T47D (cell line): ENCODE measurements at regions not wholly inside any gene's neighbourhood (a gene's known extent, or its start where the extent isn't known, plus 50 kb on each side); places are given as distances from the start of the nearest gene placed in this dataset.

Experiments
- DNase-seq, 2 experiments: peaks; one replicate each; pipeline versions ENCODE4 v3.0.0 to v3.0.0-alpha.2; 2011 to 2012; ENCODE audit warnings: low read depth in 1 of 2, low spot score in 1 of 2
- JUND ChIP-seq: IDR thresholded peaks from 2 replicates; pipeline ENCODE4 v1.6.1; 2012; ENCODE audit warnings: low read depth
- in situ Hi-C: cut with HindIII; loops from 2 replicates; pipeline ENCODE4 v1.10.0; 2016; ENCODE audit warnings: low sequenced_read_pairs, low pct_unique_long_range_greater_than_20kb

DNA sequence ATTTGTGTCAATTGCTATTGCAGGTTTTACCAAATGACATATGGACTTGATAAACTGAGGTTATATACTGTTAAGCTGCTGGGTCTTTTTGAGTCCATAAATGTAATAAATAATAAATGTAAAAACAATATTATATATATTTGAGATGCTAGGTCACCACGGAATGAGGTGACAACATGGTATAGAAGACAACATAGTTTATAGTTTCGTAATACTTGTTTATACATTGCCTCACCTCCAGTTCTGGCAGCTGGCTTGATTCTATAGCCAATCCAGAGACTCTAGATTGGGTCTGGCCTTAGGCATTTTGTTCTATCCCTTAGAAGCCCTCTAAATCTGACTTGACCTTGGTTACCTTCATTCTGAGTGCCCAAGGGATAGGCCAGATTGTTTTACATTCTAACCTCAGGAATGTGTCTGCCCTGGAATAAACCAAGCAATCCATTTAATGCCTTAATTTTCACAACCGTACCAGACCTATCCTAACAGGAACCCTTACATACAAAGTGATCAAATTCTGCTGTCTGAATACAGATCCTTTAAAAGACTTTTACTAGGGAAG lies 61.5 kb upstream of the STXBP5 start:
- no peak for TF ChIP-seq JUND
- in situ Hi-C loops: no loop called here
- no peak for DNase-seq

DNA sequence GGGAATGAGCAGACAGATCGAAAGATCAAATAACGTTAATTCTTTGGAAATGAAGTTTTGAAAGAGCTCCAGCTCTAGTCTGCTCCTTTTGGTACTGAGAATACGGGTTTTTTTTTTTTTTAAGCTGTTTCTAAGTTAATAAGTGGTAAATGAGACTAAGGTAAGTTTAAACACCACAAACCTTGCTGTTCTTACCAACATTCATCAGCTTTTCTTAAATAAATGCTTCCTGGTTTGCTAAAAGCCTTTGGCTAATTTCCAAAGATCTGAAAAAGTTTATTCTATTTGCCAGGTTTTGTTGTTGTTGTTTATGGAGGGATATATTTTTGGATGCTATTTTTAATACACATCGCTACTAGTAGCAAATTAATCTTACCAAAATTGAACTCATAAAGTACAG lies 55.1 kb upstream of the STXBP5 start:
- in situ Hi-C loops: no loop called here
- no peak for TF ChIP-seq JUND
- DNase-seq: no peak

DNA sequence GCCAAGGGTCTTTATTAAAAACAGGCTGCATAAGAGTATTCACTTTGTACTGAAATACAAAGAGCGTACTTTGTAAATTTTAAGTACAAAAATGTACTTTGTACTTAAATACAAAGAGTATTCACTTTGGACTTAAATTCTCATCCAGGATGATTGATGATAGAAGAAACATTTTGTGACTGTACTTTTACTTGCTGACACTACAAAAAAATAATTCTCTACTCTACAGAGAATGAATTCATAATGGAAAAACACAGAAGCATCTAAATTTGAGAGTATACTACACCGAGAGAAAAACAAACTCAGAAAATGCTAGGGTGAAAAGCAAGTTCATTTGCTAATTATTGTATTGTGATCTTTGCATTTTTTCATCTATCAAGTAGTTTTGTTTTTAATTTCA lies 54.4 kb upstream of the STXBP5 start:
- no peak for TF ChIP-seq JUND
- in situ Hi-C loops: no loop called here
- DNase-seq: no peak

DNA sequence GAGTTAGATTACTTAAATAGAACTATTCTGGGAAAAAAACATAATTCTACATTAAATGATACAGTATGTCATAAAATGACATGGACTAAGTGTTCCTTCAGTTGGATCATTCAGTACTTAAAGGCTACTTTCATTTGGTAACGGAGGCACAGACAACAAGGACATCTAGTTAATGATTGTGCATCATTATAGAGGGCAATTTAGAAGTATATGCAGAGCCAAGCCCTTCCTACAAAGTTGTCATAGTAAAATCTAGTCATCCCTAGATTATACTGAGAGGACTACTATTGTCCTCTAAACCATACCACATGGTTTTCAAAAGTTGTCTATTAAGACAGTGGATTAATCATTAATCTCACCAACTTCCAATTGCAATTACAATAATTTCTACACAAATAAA lies 53.9 kb upstream of the STXBP5 start:
- no peak for TF ChIP-seq JUND
- in situ Hi-C loops: no loop called here
- no peak for DNase-seq
